Smooth muscle cell (in vitro differentiated cells): ENCODE measurements at regions not wholly inside any gene's neighbourhood (a gene's known extent, or its start where the extent isn't known, plus 50 kb on each side); places are given as distances from the start of the nearest gene placed in this dataset.

Source experiments
- DNase-seq: peaks from one replicate; lab custom pipeline; 2025; ENCODE audit not compliant: unreplicated experiment; lab: John Stamatoyannopoulos, UW
- H2AFZ ChIP-seq: fragments of 200-600 bp; sonication (generic); 2 replicates; pipeline ENCODE4 v1.6.0; 2016; ENCODE audit warnings: antibody characterized with exemption, low read depth, mild to moderate bottlenecking
- H3F3A ChIP-seq: fragments of 200-600 bp; sonication (generic); 2 replicates; pipeline ENCODE4 v1.6.0; 2017; ENCODE audit warnings: antibody characterized with exemption, low read depth
- H3K27ac ChIP-seq: fragments of 200-600 bp; sonication (generic); 2 replicates; pipeline ENCODE4 v1.5.1; 2016; ENCODE audit warnings: low read depth, mild to moderate bottlenecking
- H3K27me3 ChIP-seq: fragments of 200-600 bp; sonication (generic); 2 replicates; pipeline ENCODE4 v1.6.1; 2016; ENCODE audit warnings: low read depth, mild to moderate bottlenecking
- H3K36me3 ChIP-seq: fragments of 200-600 bp; sonication (generic); 2 replicates; pipeline ENCODE4 v1.5.1; 2016; ENCODE audit warnings: low read depth
- H3K4me1 ChIP-seq: fragments of 200-600 bp; sonication (generic); 2 replicates; pipeline ENCODE4 v1.5.1; 2016; ENCODE audit warnings: low read depth
- H3K4me2 ChIP-seq: fragments of 200-600 bp; sonication (generic); 2 replicates; pipeline ENCODE4 v1.6.0; 2016; ENCODE audit warnings: mild to moderate bottlenecking
- H3K4me3 ChIP-seq: fragments of 200-600 bp; sonication (generic); 2 replicates; pipeline ENCODE4 v1.5.1; 2016; ENCODE audit warnings: mild to moderate bottlenecking
- H3K79me2 ChIP-seq: fragments of 200-600 bp; sonication (generic); 2 replicates; pipeline ENCODE4 v1.6.0; 2016; ENCODE audit warnings: low read depth, mild to moderate bottlenecking
- H3K9ac ChIP-seq: fragments of 200-600 bp; sonication (generic); 2 replicates; pipeline ENCODE4 v1.6.0; 2016; ENCODE audit warnings: low read depth
- H3K9me3 ChIP-seq: fragments of 200-600 bp; sonication (generic); replicated peaks from 2 replicates; pipeline ENCODE4 v1.5.1; 2016; ENCODE audit warnings: low read depth
- H4K20me1 ChIP-seq: fragments of 200-600 bp; sonication (generic); 2 replicates; pipeline ENCODE4 v1.6.0; 2016; ENCODE audit warnings: low read depth
- CTCF ChIP-seq: fragments of 200-600 bp; sonication (generic); IDR thresholded peaks from 2 replicates; pipeline ENCODE4 v1.5.1; 2017; ENCODE audit warnings: borderline replicate concordance, mild to moderate bottlenecking, antibody characterized with exemption; ENCODE audit not compliant: insufficient read depth, poor library complexity, severe bottlenecking
- WGBS: methylation state at CpG from one replicate; pipeline ENCODE4 v1.1.7; 2016; ENCODE audit warnings: low lambda C conversion rate; 5-methylcytosine and 5-hydroxymethylcytosine counted together

GRCh38 chr2:234655706-234656105, 158.8 kb upstream of the ARL4C start:
- Histone ChIP-seq H3K4me1 (no peaks in the 10 kb centered on the region), H3K27ac (no peak overlapping the region), H3K27me3 (no peaks in the 10 kb centered on the region), H3K9me3 (no peaks in the 10 kb centered on the region), H3K4me3 (no peak overlapping the region), H4K20me1 (no peaks in the 10 kb centered on the region), H2AFZ (no peak overlapping the region), H3K9ac (no peak overlapping the region), H3F3A (no peaks in the 10 kb centered on the region), H3K36me3 (no peaks in the 10 kb centered on the region), H3K4me2 (no peak overlapping the region), H3K79me2 (no peaks in the 10 kb centered on the region)
- 100% methylated on average over 2 of the region's 2 CpGs for WGBS
- TF ChIP-seq CTCF = no peak
- no peak for DNase-seq

- Histone ChIP-seq H3K27ac (no peak overlapping the region), H4K20me1 (no peaks in the 10 kb centered on the region), H3F3A (no peaks in the 10 kb centered on the region), H3K4me2 (no peak overlapping the region), H3K27me3 (no peaks in the 10 kb centered on the region), H3K4me1 (no peaks in the 10 kb centered on the region), H3K4me3 (no peak overlapping the region), H3K9me3 (no peaks in the 10 kb centered on the region), H3K36me3 (no peaks in the 10 kb centered on the region), H3K79me2 (no peaks in the 10 kb centered on the region), H2AFZ (no peak overlapping the region), H3K9ac (no peak overlapping the region)
- no peak for TF ChIP-seq CTCF
- 96% methylated on average over 6 of the region's 6 CpGs for WGBS
- DNase-seq = no peak
Observed at GRCh38 chr2:234650911-234651310, 154.0 kb upstream of the ARL4C start.

GRCh38 chr2:234649951-234650350, 153.1 kb upstream of the ARL4C start:
- Histone ChIP-seq H3K4me3 (no peak overlapping the region), H3K27me3 (no peaks in the 10 kb centered on the region), H3F3A (no peaks in the 10 kb centered on the region), H2AFZ (no peak overlapping the region), H3K4me1 (no peaks in the 10 kb centered on the region), H3K9me3 (no peaks in the 10 kb centered on the region), H3K36me3 (no peaks in the 10 kb centered on the region), H3K27ac (no peak overlapping the region), H3K9ac (no peak overlapping the region), H3K4me2 (no peak overlapping the region), H4K20me1 (no peaks in the 10 kb centered on the region), H3K79me2 (no peaks in the 10 kb centered on the region)
- DNase-seq = no peak
- TF ChIP-seq CTCF = no peak

GRCh38 chr2:234643407-234643806, 146.5 kb upstream of the ARL4C start:
- 89% methylated on average over 2 of the region's 2 CpGs for WGBS
- H3F3A ChIP-seq = no peaks in the 10 kb centered on the region
- no peak overlapping the region for H3K9ac ChIP-seq
- H3K79me2 ChIP-seq = no peaks in the 10 kb centered on the region
- peaks cover 6% of the 10 kb centered on the region for H3K9me3 ChIP-seq
- H3K4me2 ChIP-seq = no peak overlapping the region
- DNase-seq = no peak
- no peak for TF ChIP-seq CTCF
- no peak overlapping the region for H2AFZ ChIP-seq
- H3K4me1 ChIP-seq = no peaks in the 10 kb centered on the region
- H3K4me3 ChIP-seq = no peak overlapping the region
- H3K36me3 ChIP-seq = no peaks in the 10 kb centered on the region
- no peak overlapping the region for H3K27ac ChIP-seq
- H3K27me3 ChIP-seq = no peaks in the 10 kb centered on the region
- no peaks in the 10 kb centered on the region for H4K20me1 ChIP-seq
